Liver (tissue), 8 donors: ENCODE measurements at regions not wholly inside any gene's neighbourhood (a gene's known extent, or its start where the extent isn't known, plus 50 kb on each side); places are given as distances from the start of the nearest gene placed in this dataset.

Source experiments
- DNase-seq: peaks from one replicate; pipeline ENCODE4 v3.0.0-alpha.2; 2017; ENCODE audit warnings: low spot score
- H3K27ac ChIP-seq, 2 donors: one replicate each; pipeline ENCODE4 v1.7.0; 2013; ENCODE audit warnings: inconsistent platforms in 2 of 2, low read length in 2 of 2, control low read depth in 1 of 2, low read depth in 1 of 2, mild to moderate bottlenecking in 1 of 2
- H3K27me3 ChIP-seq, 4 donors: one replicate each; pipeline versions ENCODE4 v1.6.1 to v1.7.0; 2013; ENCODE audit warnings: low read length in 3 of 4, inconsistent platforms in 1 of 4, mild to moderate bottlenecking in 1 of 4, moderate library complexity in 1 of 4; ENCODE audit not compliant: control insufficient read depth in 4 of 4, insufficient read depth in 4 of 4
- H3K36me3 ChIP-seq, 4 donors: one replicate each; pipeline versions ENCODE4 v1.6.1 to v1.7.0; 2013; ENCODE audit warnings: low read length in 3 of 4, mild to moderate bottlenecking in 3 of 4, low read depth in 1 of 4, moderate library complexity in 1 of 4; ENCODE audit not compliant: control insufficient read depth in 4 of 4, insufficient read depth in 3 of 4
- H3K4me1 ChIP-seq, 4 donors: one replicate each; pipeline versions ENCODE4 v1.6.1 to v1.7.0; 2013; ENCODE audit warnings: low read length in 3 of 4, mild to moderate bottlenecking in 3 of 4, moderate library complexity in 1 of 4; ENCODE audit not compliant: control insufficient read depth in 4 of 4, insufficient read depth in 4 of 4
- H3K4me3 ChIP-seq, 3 donors: one replicate each; pipeline versions ENCODE4 v1.6.1 to v1.7.0; 2013; ENCODE audit warnings: low read length in 3 of 3, control low read depth in 1 of 3, low read depth in 1 of 3, mild to moderate bottlenecking in 1 of 3
- H3K9ac ChIP-seq, 2 donors: one replicate each; pipeline ENCODE4 v1.7.0; 2013; ENCODE audit warnings: low read length in 2 of 2, mild to moderate bottlenecking in 2 of 2, moderate library complexity in 2 of 2, control low read depth in 1 of 2, low read depth in 1 of 2
- H3K9me3 ChIP-seq, 4 donors: one replicate each; pipeline versions ENCODE4 v1.6.1 to v1.7.0; 2013; ENCODE audit warnings: low read length in 3 of 4; ENCODE audit not compliant: control insufficient read depth in 4 of 4
- ATF3 ChIP-seq: IDR thresholded peaks from 2 replicates; pipeline ENCODE4 v1.6.1; 2016; ENCODE audit warnings: antibody characterized with exemption
- CTCF ChIP-seq: fragments of 150-350 bp; IDR thresholded peaks from 2 replicates; pipeline ENCODE4 v1.5.1; 2017; ENCODE audit warnings: improper control_type of control experiment, low read depth, low read length; ENCODE audit not compliant: missing input control
- EGR1 ChIP-seq, 2 donors: IDR thresholded peaks; 2 replicates each; pipeline ENCODE4 v1.6.1; 2016 to 2018; ENCODE audit warnings: antibody characterized with exemption in 2 of 2, low read depth in 2 of 2
- FOXA1 ChIP-seq: IDR thresholded peaks from 2 replicates; pipeline ENCODE4 v1.6.1; 2016; ENCODE audit warnings: antibody characterized with exemption
- FOXA2 ChIP-seq: IDR thresholded peaks from 2 replicates; pipeline ENCODE4 v1.6.1; 2016; ENCODE audit warnings: antibody characterized with exemption
- GABPA ChIP-seq, 2 donors: IDR thresholded peaks in 1 of 2; conservative IDR thresholded peaks in 1 of 2; 2 replicates each; pipeline ENCODE4 v1.6.1; 2016; ENCODE audit warnings: antibody characterized with exemption in 2 of 2, mild to moderate bottlenecking in 1 of 2, moderate library complexity in 1 of 2
- HNF4G ChIP-seq: IDR thresholded peaks from 2 replicates; pipeline ENCODE4 v1.6.1; 2016; ENCODE audit warnings: antibody characterized with exemption
- JUND ChIP-seq, 2 donors: IDR thresholded peaks; 2 replicates each; pipeline ENCODE4 v1.6.1; 2016; ENCODE audit warnings: antibody characterized with exemption in 2 of 2
- MAX ChIP-seq: IDR thresholded peaks from 2 replicates; pipeline ENCODE4 v1.6.1; 2016; ENCODE audit warnings: antibody characterized with exemption
- RAD21 ChIP-seq, 2 donors: IDR thresholded peaks; 2 replicates each; pipeline ENCODE4 v1.6.1; 2016; ENCODE audit warnings: antibody characterized with exemption in 2 of 2, mild to moderate bottlenecking in 2 of 2
- REST ChIP-seq: IDR thresholded peaks from 2 replicates; pipeline ENCODE4 v1.6.1; 2016; ENCODE audit warnings: antibody characterized with exemption, mild to moderate bottlenecking
- RXRA ChIP-seq, 2 donors: IDR thresholded peaks; 2 replicates each; pipeline ENCODE4 v1.6.1; 2017 to 2018; ENCODE audit warnings: antibody characterized with exemption in 2 of 2, mild to moderate bottlenecking in 1 of 2
- SP1 ChIP-seq: IDR thresholded peaks from 2 replicates; pipeline ENCODE4 v1.6.1; 2018; ENCODE audit warnings: antibody characterized with exemption, mild to moderate bottlenecking
- YY1 ChIP-seq: IDR thresholded peaks from 2 replicates; pipeline ENCODE4 v1.6.1; 2016; ENCODE audit warnings: antibody characterized with exemption, mild to moderate bottlenecking
- ZBTB33 ChIP-seq: IDR thresholded peaks from 2 replicates; pipeline ENCODE4 v1.6.1; 2016; ENCODE audit warnings: antibody characterized with exemption
- WGBS: extraction: QIAGEN DNeasy Blood & Tissue Kit; methylation state at CpG from one replicate; pipeline ENCODE4 v1.1.7; 2013; 5-methylcytosine and 5-hydroxymethylcytosine counted together
- donor health status: healthy.
- donor health status: healthy.
- donor health status: healthy.
- donor health status: healthy.
- donor health status: healthy.

GRCh38 chr4:33543941-33544450 is 2700.3 kb downstream of the ARAP2 start:
- TF ChIP-seq HNF4G = no peak
- TF ChIP-seq EGR1 (IDR thresholded peaks at IDR 0.05; ENCODE audit: low read depth in 2 of 2) = no peak
- TF ChIP-seq MAX = no peak
- no peak for TF ChIP-seq JUND (IDR thresholded peaks at IDR 0.05)
- TF ChIP-seq SP1 = no peak
- TF ChIP-seq GABPA (IDR thresholded peaks at IDR 0.05 in 1 of 2, conservative IDR thresholded peaks at IDR 0.05 in 1 of 2) = no peak
- no peak for TF ChIP-seq FOXA1
- no peak for TF ChIP-seq RXRA (IDR thresholded peaks at IDR 0.05)
- no peak for TF ChIP-seq ATF3
- TF ChIP-seq FOXA2 = no peak
- TF ChIP-seq ZBTB33 = no peak
- TF ChIP-seq YY1 = no peak
- no peak for TF ChIP-seq REST
- no peak for TF ChIP-seq CTCF
- 88% methylated on average over 3 of the region's 3 CpGs for WGBS
- H3K27me3 ChIP-seq = no peaks in the 10 kb centered on the region

GRCh38 chr4:33551244-33551643 is 2693.1 kb downstream of the ARAP2 start:
- H3K9ac ChIP-seq = no peak overlapping the region
- 58% methylated on average over 3 of the region's 3 CpGs for WGBS
- peaks cover 0 to 2% (median 0%) of the 10 kb centered on the region in 4 donors for H3K9me3 ChIP-seq
- no peak overlapping the region for H3K27ac ChIP-seq
- H3K27me3 ChIP-seq = no peaks in the 10 kb centered on the region
- no peak for DNase-seq
- no peak overlapping the region for H3K4me3 ChIP-seq
- H3K4me1 ChIP-seq = no peaks in the 10 kb centered on the region
- H3K36me3 ChIP-seq = no peaks in the 10 kb centered on the region
- no peak for TF ChIP-seq RAD21 (IDR thresholded peaks at IDR 0.05)
- TF ChIP-seq FOXA1 = no peak
- no peak for TF ChIP-seq EGR1 (IDR thresholded peaks at IDR 0.05; ENCODE audit: low read depth in 2 of 2)
- TF ChIP-seq RXRA (IDR thresholded peaks at IDR 0.05) = no peak
- TF ChIP-seq YY1 = no peak
- TF ChIP-seq ZBTB33 = no peak
- TF ChIP-seq REST = no peak
- no peak for TF ChIP-seq HNF4G
- no peak for TF ChIP-seq JUND (IDR thresholded peaks at IDR 0.05)

More at GRCh38 chr4:33543941-33544450, 2700.3 kb downstream of the ARAP2 start:
- Histone ChIP-seq H3K36me3 (no peaks in the 10 kb centered on the region), H3K27ac (no peak overlapping the region), H3K4me3 (no peak overlapping the region), H3K4me1 (no peaks in the 10 kb centered on the region), H3K9me3 (peaks cover 2 to 9% (median 6%) of the 10 kb centered on the region in 4 donors), H3K9ac (no peak overlapping the region)
- no peak for DNase-seq
